MCF 10A (cell line): ENCODE measurements at regions not wholly inside any gene's neighbourhood (a gene's known extent, or its start where the extent isn't known, plus 50 kb on each side); places are given as distances from the start of the nearest gene placed in this dataset.

Experiments
- BruUV-seq: library from RNA; stranded (reverse); fragments of 400-500 nt; replicated peaks from 2 replicates; lab custom pipeline; 2021; lab: Mats Ljungman, UMichigan
- CTCF ChIA-PET: fragments of 300-600 bp; sonication (Branson Sonifier 250); formaldehyde crosslinking; extraction: SDS; loops from one replicate; lab custom pipeline; 2021; ENCODE audit warnings: antibody characterized with exemption, inconsistent platforms; lab: Yijun Ruan, JAX
- POLR2A ChIA-PET: fragments of 300-600, 350-650 bp; sonication (Branson Sonifier 250); formaldehyde crosslinking; extraction: SDS; loops from one replicate; lab custom pipeline; 2020; ENCODE audit warnings: antibody characterized with exemption, inconsistent platforms; lab: Yijun Ruan, JAX
- DNase-seq: peaks from one replicate; pipeline ENCODE4 v3.0.0-alpha.2; 2018; ENCODE audit not compliant: unreplicated experiment
- H3K27ac Mint-ChIP-seq: one replicate; pipeline ENCODE4 v1.8.0; 2022; ENCODE audit warnings: mild to moderate bottlenecking, low read depth, mixed read lengths; ENCODE audit not compliant: unreplicated experiment
- H3K27me3 Mint-ChIP-seq: one replicate; pipeline ENCODE4 v1.8.0; 2022; ENCODE audit warnings: mixed read lengths; ENCODE audit not compliant: insufficient read depth, unreplicated experiment
- H3K36me3 Mint-ChIP-seq: one replicate; pipeline ENCODE4 v1.8.0; 2022; ENCODE audit warnings: mild to moderate bottlenecking, moderate library complexity, mixed read lengths; ENCODE audit not compliant: insufficient read depth, unreplicated experiment
- H3K4me1 Mint-ChIP-seq: one replicate; pipeline ENCODE4 v1.8.0; 2022; ENCODE audit warnings: mixed read lengths; ENCODE audit not compliant: insufficient read depth, unreplicated experiment
- H3K4me3 Mint-ChIP-seq: one replicate; pipeline ENCODE4 v1.8.0; 2022; ENCODE audit warnings: mild to moderate bottlenecking, moderate library complexity, mixed read lengths; ENCODE audit not compliant: unreplicated experiment
- H3K9me3 Mint-ChIP-seq: one replicate; pipeline ENCODE4 v1.8.0; 2022; ENCODE audit warnings: mixed read lengths; ENCODE audit not compliant: unreplicated experiment
- CTCF ChIP-seq: fragments of 200-600 bp; IDR thresholded peaks from one replicate; pipeline ENCODE4 v1.8.0; 2022; ENCODE audit warnings: antibody characterized with exemption, mild to moderate bottlenecking; ENCODE audit not compliant: unreplicated experiment
- intact Hi-C: fragments of 100-400 bp; cut with micrococcal nuclease; formaldehyde crosslinking; loops from 2 replicates; pipeline ENCODE4 v1.14.1; 2022

DNA sequence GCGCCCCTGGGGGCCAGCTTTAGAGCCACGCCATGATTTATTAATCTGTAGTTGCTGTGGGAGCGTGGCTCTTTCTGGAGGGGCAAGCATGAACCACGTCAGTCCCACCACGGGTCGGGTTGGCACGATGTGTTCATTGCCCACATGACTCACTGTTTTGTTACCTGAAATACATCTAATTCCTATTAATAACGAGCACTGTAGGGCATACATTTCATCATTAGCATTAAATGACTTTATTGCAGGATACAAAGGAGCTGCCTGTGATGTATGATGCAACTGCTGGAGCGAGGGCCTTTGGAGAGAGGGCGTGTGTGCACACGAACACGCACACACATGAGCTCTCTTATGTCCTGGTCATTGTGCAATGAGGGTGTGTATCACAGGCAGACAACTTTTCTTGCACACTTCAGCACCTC is 127.0 kb downstream of the INHBB start:
- peak overlapping the region; percentile 93 for H3K27ac Mint-ChIP-seq
- CTCF ChIA-PET, result interaction anchor here (0.6 to 1.8 kb wide), 7 partner anchors 12 to 1044 kb away, joined by 3 to 9 read pairs (median 3); no protein-coding TSS in a partner anchor
- POLR2A ChIA-PET, result interaction anchor here (0.5 to 1.9 kb wide), 15 partner anchors 10 to 1246 kb away, joined by 3 to 14 read pairs (median 4); no protein-coding TSS in a partner anchor
- H3K27me3 Mint-ChIP-seq, result no peaks in the 10 kb centered on the region
- peaks cover 53% of the 10 kb centered on the region for H3K4me1 Mint-ChIP-seq
- no peaks in the 10 kb centered on the region for H3K9me3 Mint-ChIP-seq
- intact Hi-C loops, result loop anchor here (2.0 kb wide), 1 partner anchor 220 kb away; the partner anchor contains the start of gene RALB
- peak; percentile 94 for DNase-seq
- no peak overlapping the region for H3K4me3 Mint-ChIP-seq
- no peaks in the 10 kb centered on the region for H3K36me3 Mint-ChIP-seq
- no peak for TF ChIP-seq CTCF
- no TSS peak for BruUV-seq

- Mint-ChIP-seq H3K27ac (peak overlapping the region; percentile 93), H3K36me3 (no peaks in the 10 kb centered on the region), H3K9me3 (no peaks in the 10 kb centered on the region), H3K4me1 (peaks cover 53% of the 10 kb centered on the region), H3K27me3 (no peaks in the 10 kb centered on the region), H3K4me3 (no peak overlapping the region)
- BruUV-seq, result no TSS peak
- peak; percentile 92 for DNase-seq
- no peak for TF ChIP-seq CTCF
- ChIA-PET POLR2A (interaction anchor here (0.6 to 1.9 kb wide), 14 partner anchors 9 to 1076 kb away, joined by 3 to 14 read pairs (median 4); no protein-coding TSS in a partner anchor), CTCF (interaction anchor here (0.7 to 1.8 kb wide), 5 partner anchors 12 to 207 kb away, joined by 3 to 9 read pairs (median 3); no protein-coding TSS in a partner anchor)
- intact Hi-C loops, result loop anchor here (2.0 kb wide), 1 partner anchor 221 kb away; the partner anchor contains the start of gene RALB
Observed at GRCh38 chr2:120473522-120474271, 127.8 kb downstream of the INHBB start.

DNA sequence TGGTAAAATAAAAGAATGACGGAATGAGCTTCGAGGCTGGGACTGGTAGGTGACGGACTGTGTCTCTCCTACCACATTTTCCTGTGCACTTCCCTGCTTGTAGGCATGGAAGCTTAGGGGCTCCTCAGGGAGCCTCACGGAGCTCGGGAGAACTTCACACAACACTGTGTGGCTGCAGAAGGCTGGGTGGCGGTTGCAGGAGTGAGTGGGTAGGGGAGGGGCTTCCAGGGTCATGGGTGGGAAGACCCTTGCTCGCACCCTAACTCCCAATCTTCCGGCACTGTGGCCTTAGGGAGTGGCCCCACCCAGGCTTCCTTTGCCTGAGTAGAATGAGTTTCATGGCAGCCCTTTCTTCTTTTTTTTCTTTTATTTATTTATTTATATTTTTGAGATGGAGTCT is 128.6 kb downstream of the INHBB start:
- Mint-ChIP-seq H3K9me3 (no peaks in the 10 kb centered on the region), H3K4me3 (no peak overlapping the region), H3K27ac (peak overlapping the region; percentile 93), H3K27me3 (no peaks in the 10 kb centered on the region), H3K36me3 (no peaks in the 10 kb centered on the region), H3K4me1 (peaks cover 47% of the 10 kb centered on the region)
- DNase-seq, result no peak
- TF ChIP-seq CTCF, result no peak
- no TSS peak for BruUV-seq
- POLR2A ChIA-PET, result interaction anchor here (0.7 to 1.6 kb wide), 2 partner anchors 34 to 137 kb away, joined by 3 to 6 read pairs; no protein-coding TSS in a partner anchor
- CTCF ChIA-PET, result interaction anchor here (0.6 to 1.9 kb wide), 3 partner anchors 79 to 147 kb away, joined by 3 to 5 read pairs (median 3); no protein-coding TSS in a partner anchor
- intact Hi-C loops, result no loop called here

- peak; percentile 84 for DNase-seq
- H3K9me3 Mint-ChIP-seq, result no peaks in the 10 kb centered on the region
- peak overlapping the region; percentile 3 for H3K27ac Mint-ChIP-seq
- H3K4me1 Mint-ChIP-seq, result peaks cover 32% of the 10 kb centered on the region
- POLR2A ChIA-PET, result interaction anchor here (1.4 kb wide), 1 partner anchor 32 kb away, joined by 4 read pairs; no protein-coding TSS in a partner anchor
- no peak for TF ChIP-seq CTCF
- H3K36me3 Mint-ChIP-seq, result no peaks in the 10 kb centered on the region
- no TSS peak for BruUV-seq
- intact Hi-C loops, result no loop called here
- H3K27me3 Mint-ChIP-seq, result no peaks in the 10 kb centered on the region
- CTCF ChIA-PET, result interaction anchor here (0.6 to 1.9 kb wide), 3 partner anchors 78 to 221 kb away, joined by 3 to 5 read pairs (median 3); no protein-coding TSS in a partner anchor
- no peak overlapping the region for H3K4me3 Mint-ChIP-seq
Observed at GRCh38 chr2:120476141-120476540, 130.2 kb downstream of the INHBB start.
